GM19328 (cell line): ENCODE measurements at regions not wholly inside any gene's neighbourhood (a gene's known extent, or its start where the extent isn't known, plus 50 kb on each side); places are given as distances from the start of the nearest gene placed in this dataset.

Experiments used
- ATAC-seq: cut with Tn5 transposase; IDR thresholded peaks from one replicate; pipeline ENCODE4 v1.9.1; 2021; ENCODE audit warnings: mild to moderate bottlenecking, moderate library complexity; ENCODE audit not compliant: unreplicated experiment

GRCh38 chr1:8147956-8148355 is 121.8 kb upstream of the ERRFI1 start:
- no peak for ATAC-seq

GRCh38 chr1:8146257-8146855 is 120.2 kb upstream of the ERRFI1 start:
- ATAC-seq: no peak

- no peak for ATAC-seq
Observed at GRCh38 chr1:8145545-8146202, 119.6 kb upstream of the ERRFI1 start.

- ATAC-seq: no peak
Observed at GRCh38 chr1:8144323-8144722, 118.2 kb upstream of the ERRFI1 start.

GRCh38 chr1:8142955-8143629 is 117.0 kb upstream of the ERRFI1 start:
- ATAC-seq: no peak

GRCh38 chr1:8139941-8140340 is 113.8 kb upstream of the ERRFI1 start:
- ATAC-seq: no peak

GRCh38 chr1:8139383-8139782 is 113.3 kb upstream of the ERRFI1 start:
- ATAC-seq: no peak

GRCh38 chr1:8138673-8139072 is 112.6 kb upstream of the ERRFI1 start:
- ATAC-seq: no peak

GRCh38 chr1:8137481-8138244 is 111.6 kb upstream of the ERRFI1 start:
- no peak for ATAC-seq

- no peak for ATAC-seq
Observed at GRCh38 chr1:8136766-8137165, 110.7 kb upstream of the ERRFI1 start.

- ATAC-seq: no peak
Observed at GRCh38 chr1:8135250-8135649, 109.1 kb upstream of the ERRFI1 start.

- ATAC-seq: no peak
Observed at GRCh38 chr1:8134546-8135235, 108.6 kb upstream of the ERRFI1 start.

GRCh38 chr1:8133657-8134430 is 107.7 kb upstream of the ERRFI1 start:
- no peak for ATAC-seq

GRCh38 chr1:8133190-8133589 is 107.1 kb upstream of the ERRFI1 start:
- no peak for ATAC-seq

GRCh38 chr1:8127171-8127641 is 101.1 kb upstream of the ERRFI1 start:
- ATAC-seq: no peak

GRCh38 chr1:8122477-8123407 is 96.6 kb upstream of the ERRFI1 start:
- ATAC-seq: no peak

GRCh38 chr1:8122160-8122476 is 96.0 kb upstream of the ERRFI1 start:
- no peak for ATAC-seq

GRCh38 chr1:8121261-8122159 is 95.4 kb upstream of the ERRFI1 start:
- no peak for ATAC-seq
